Ascending aorta (tissue), 2 donors: ENCODE measurements at regions not wholly inside any gene's neighbourhood (a gene's known extent, or its start where the extent isn't known, plus 50 kb on each side); places are given as distances from the start of the nearest gene placed in this dataset.

Experiments
- DNase-seq, 2 donors: peaks; one replicate each; pipeline ENCODE4 v3.0.0-alpha.2; 2019; ENCODE audit warnings: low spot score in 2 of 2
- H3K27ac ChIP-seq, 2 donors: fragments of 200-600 bp; sonication (generic); one replicate each; pipeline ENCODE4 v1.5.1; 2016 to 2017; ENCODE audit warnings: mild to moderate bottlenecking in 1 of 2
- H3K27me3 ChIP-seq: fragments of 200-600 bp; sonication (generic); one replicate; pipeline ENCODE4 v1.5.1; 2017
- H3K36me3 ChIP-seq, 2 donors: fragments of 200-600 bp; sonication (generic); one replicate each; pipeline ENCODE4 v1.5.1; 2016
- H3K4me1 ChIP-seq, 2 donors: fragments of 200-600 bp; sonication (generic); one replicate each; pipeline ENCODE4 v1.5.1; 2016 to 2017; ENCODE audit warnings: mild to moderate bottlenecking in 1 of 2
- H3K4me3 ChIP-seq, 2 donors: fragments of 200-600 bp; sonication (generic); one replicate each; pipeline ENCODE4 v1.5.1; 2016 to 2017; ENCODE audit warnings: mild to moderate bottlenecking in 1 of 2
- H3K9me3 ChIP-seq, 2 donors: fragments of 200-600 bp; sonication (generic); one replicate each; pipeline ENCODE4 v1.5.1; 2016
- intact Hi-C: fragments of 100-400 bp; cut with DNase I; formaldehyde crosslinking; loops from one replicate; pipeline ENCODE4 v1.15.1; 2023
- TF ChIP-seq, protein P1 (sequence below), 3 experiments: fragments of 200-600 bp in 2 of 3; fragments of 450-650 bp in 1 of 3; sonication (generic) in 2 of 3; IDR thresholded peaks; one replicate each; pipeline ENCODE4 v1.5.1; 2016 to 2019; ENCODE audit warnings: antibody characterized with exemption in 3 of 3, mild to moderate bottlenecking in 1 of 3, moderate library complexity in 1 of 3

DNA sequence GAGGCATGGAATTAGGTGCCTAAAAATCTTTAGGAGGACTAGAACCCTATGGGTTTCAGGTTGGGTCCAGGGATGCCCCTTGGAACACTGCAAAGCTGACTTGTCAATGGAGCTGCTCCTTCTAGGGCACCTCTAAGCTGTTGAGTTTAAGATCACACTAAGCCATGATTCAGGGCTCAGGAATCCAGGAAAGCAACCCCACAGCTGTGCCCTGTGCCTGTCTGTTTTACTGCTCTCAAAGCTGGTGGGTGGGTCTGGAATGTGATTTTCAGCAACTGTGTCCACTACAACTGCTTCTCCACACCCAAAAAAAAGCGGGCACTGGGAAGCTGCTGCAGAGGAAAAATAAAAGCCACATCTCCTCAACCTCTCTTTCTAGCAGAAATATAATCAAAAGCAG is 310.4 kb upstream of the MOCS1 start:
- H3K4me1 ChIP-seq: no peaks in the 10 kb centered on the region
- intact Hi-C loops: no loop called here
- no peak for DNase-seq
- H3K27ac ChIP-seq: no peak overlapping the region
- H3K36me3 ChIP-seq: no peaks in the 10 kb centered on the region
- no peak overlapping the region for H3K4me3 ChIP-seq
- TF ChIP-seq, protein P1, sequence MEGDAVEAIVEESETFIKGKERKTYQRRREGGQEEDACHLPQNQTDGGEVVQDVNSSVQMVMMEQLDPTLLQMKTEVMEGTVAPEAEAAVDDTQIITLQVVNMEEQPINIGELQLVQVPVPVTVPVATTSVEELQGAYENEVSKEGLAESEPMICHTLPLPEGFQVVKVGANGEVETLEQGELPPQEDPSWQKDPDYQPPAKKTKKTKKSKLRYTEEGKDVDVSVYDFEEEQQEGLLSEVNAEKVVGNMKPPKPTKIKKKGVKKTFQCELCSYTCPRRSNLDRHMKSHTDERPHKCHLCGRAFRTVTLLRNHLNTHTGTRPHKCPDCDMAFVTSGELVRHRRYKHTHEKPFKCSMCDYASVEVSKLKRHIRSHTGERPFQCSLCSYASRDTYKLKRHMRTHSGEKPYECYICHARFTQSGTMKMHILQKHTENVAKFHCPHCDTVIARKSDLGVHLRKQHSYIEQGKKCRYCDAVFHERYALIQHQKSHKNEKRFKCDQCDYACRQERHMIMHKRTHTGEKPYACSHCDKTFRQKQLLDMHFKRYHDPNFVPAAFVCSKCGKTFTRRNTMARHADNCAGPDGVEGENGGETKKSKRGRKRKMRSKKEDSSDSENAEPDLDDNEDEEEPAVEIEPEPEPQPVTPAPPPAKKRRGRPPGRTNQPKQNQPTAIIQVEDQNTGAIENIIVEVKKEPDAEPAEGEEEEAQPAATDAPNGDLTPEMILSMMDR (IDR thresholded peaks at IDR 0.05): no peak
- H3K9me3 ChIP-seq: no peaks in the 10 kb centered on the region
- no peaks in the 10 kb centered on the region for H3K27me3 ChIP-seq

- no peaks in the 10 kb centered on the region for H3K4me1 ChIP-seq
- TF ChIP-seq, protein P1 (IDR thresholded peaks at IDR 0.05): no peak
- DNase-seq: no peak
- H3K27ac ChIP-seq: no peak overlapping the region
- H3K9me3 ChIP-seq: no peaks in the 10 kb centered on the region
- intact Hi-C loops: no loop called here
- H3K4me3 ChIP-seq: no peak overlapping the region
- H3K27me3 ChIP-seq: no peaks in the 10 kb centered on the region
- no peaks in the 10 kb centered on the region for H3K36me3 ChIP-seq
Measured at GRCh38 chr6:40232698-40233097, 298.4 kb upstream of the MOCS1 start.

DNA sequence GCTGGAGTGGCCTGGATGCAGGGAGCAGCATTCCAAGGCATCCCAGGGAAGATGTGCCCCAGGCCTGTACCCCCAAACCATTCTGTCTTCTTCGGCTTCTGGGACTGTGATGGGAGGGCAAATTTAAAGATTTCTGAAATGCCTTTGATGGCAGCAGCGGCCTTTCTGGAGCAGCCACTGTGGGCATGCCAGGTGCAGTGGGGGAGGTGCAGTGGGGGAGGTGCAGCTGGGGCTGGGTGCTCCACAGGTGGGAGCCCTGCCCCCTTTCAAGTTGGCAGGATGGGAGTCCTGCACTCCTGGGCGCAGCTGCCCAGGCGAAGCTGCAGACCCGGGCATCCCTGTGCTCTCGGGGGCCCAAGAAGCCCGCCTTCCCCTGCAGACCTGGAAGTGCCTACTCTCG is 293.5 kb upstream of the MOCS1 start:
- DNase-seq: no peak
- Histone ChIP-seq H3K36me3 (no peaks in the 10 kb centered on the region), H3K27me3 (no peaks in the 10 kb centered on the region), H3K4me3 (no peak overlapping the region), H3K4me1 (no peaks in the 10 kb centered on the region), H3K27ac (no peak overlapping the region), H3K9me3 (no peaks in the 10 kb centered on the region)
- intact Hi-C loops: no loop called here
- TF ChIP-seq, protein P1 (IDR thresholded peaks at IDR 0.05): no peak

- DNase-seq: no peak
- no peak overlapping the region for H3K27ac ChIP-seq
- H3K9me3 ChIP-seq: no peaks in the 10 kb centered on the region
- no peak overlapping the region for H3K4me3 ChIP-seq
- H3K4me1 ChIP-seq: no peaks in the 10 kb centered on the region
- intact Hi-C loops: no loop called here
- H3K36me3 ChIP-seq: no peaks in the 10 kb centered on the region
- TF ChIP-seq, protein P1 (IDR thresholded peaks at IDR 0.05): no peak
- no peaks in the 10 kb centered on the region for H3K27me3 ChIP-seq
Measured at GRCh38 chr6:40222354-40222753, 288.1 kb upstream of the MOCS1 start.

- no peaks in the 10 kb centered on the region for H3K9me3 ChIP-seq
- no peak for DNase-seq
- no peaks in the 10 kb centered on the region for H3K4me1 ChIP-seq
- intact Hi-C loops: no loop called here
- TF ChIP-seq, protein P1 (IDR thresholded peaks at IDR 0.05): no peak
- H3K36me3 ChIP-seq: no peaks in the 10 kb centered on the region
- no peak overlapping the region for H3K4me3 ChIP-seq
- H3K27ac ChIP-seq: no peak overlapping the region
- H3K27me3 ChIP-seq: no peaks in the 10 kb centered on the region
Measured at GRCh38 chr6:40219799-40220198, 285.5 kb upstream of the MOCS1 start.

GRCh38 chr6:40210628-40211056 is 276.4 kb upstream of the MOCS1 start:
- no peaks in the 10 kb centered on the region for H3K36me3 ChIP-seq
- no peak for DNase-seq
- no peaks in the 10 kb centered on the region for H3K27me3 ChIP-seq
- no peak overlapping the region for H3K4me3 ChIP-seq
- H3K4me1 ChIP-seq: no peaks in the 10 kb centered on the region
- intact Hi-C loops: no loop called here
- H3K9me3 ChIP-seq: no peaks in the 10 kb centered on the region
- H3K27ac ChIP-seq: no peak overlapping the region
- TF ChIP-seq, protein P1 (IDR thresholded peaks at IDR 0.05): no peak
